GM12878 (cell line): ENCODE measurements at regions not wholly inside any gene's neighbourhood (a gene's known extent, or its start where the extent isn't known, plus 50 kb on each side); places are given as distances from the start of the nearest gene placed in this dataset.

Experiments used
- ASH2L ChIP-seq: fragments of 300-600, 200-600 bp; sonication (generic); IDR thresholded peaks from 2 replicates; pipeline ENCODE4 v1.6.1; 2017; ENCODE audit warnings: low read depth, mild to moderate bottlenecking, borderline replicate concordance
- BRCA1 ChIP-seq: IDR thresholded peaks from 2 replicates; pipeline ENCODE4 v1.6.1; 2011; ENCODE audit warnings: low read depth, low read length, improper control_type of control experiment
- CTCF ChIP-seq, 3 experiments: IDR thresholded peaks in 2 of 3; conservative IDR thresholded peaks in 1 of 3; 2 replicates each; pipeline ENCODE4 v1.5.1; 2011; ENCODE audit warnings: low read depth in 3 of 3, low read length in 3 of 3, mild to moderate bottlenecking in 3 of 3, control low read depth in 2 of 3, moderate library complexity in 2 of 3, inconsistent platforms in 1 of 3, mixed read lengths in 1 of 3; ENCODE audit not compliant: control insufficient read depth in 2 of 3, insufficient read depth in 1 of 3; ENCODE audit errors: extremely low read depth in 1 of 3
- EED ChIP-seq: sonication (generic); IDR thresholded peaks from 2 replicates; pipeline ENCODE4 v1.6.1; 2016; ENCODE audit warnings: antibody characterized with exemption, low read depth
- EZH2 ChIP-seq: IDR thresholded peaks from 2 replicates; pipeline ENCODE4 v1.6.1; 2012; ENCODE audit warnings: low read depth, mild to moderate bottlenecking, control low read depth, inconsistent platforms, low read length, borderline replicate concordance; ENCODE audit not compliant: control insufficient read depth
- IRF4 ChIP-seq: IDR thresholded peaks from 2 replicates; pipeline ENCODE4 v1.6.1; 2011; ENCODE audit warnings: low read depth, low read length
- NFIC ChIP-seq: IDR thresholded peaks from 2 replicates; pipeline ENCODE4 v1.6.1; 2012; ENCODE audit warnings: low read depth, mild to moderate bottlenecking, inconsistent platforms, low read length, moderate library complexity
- POLR2A ChIP-seq: IDR thresholded peaks from 2 replicates; pipeline ENCODE4 v1.6.1; 2011; ENCODE audit warnings: low read depth, mild to moderate bottlenecking, low read length
- RBBP5 ChIP-seq: fragments of 200-600 bp; sonication (generic); conservative IDR thresholded peaks from 2 replicates; pipeline ENCODE4 v1.6.1; 2016
- SMC3 ChIP-seq: IDR thresholded peaks from 2 replicates; pipeline ENCODE4 v1.6.1; 2011; ENCODE audit warnings: low read length, improper control_type of control experiment, borderline replicate concordance
- TCF12 ChIP-seq: IDR thresholded peaks from 2 replicates; pipeline ENCODE4 v1.6.1; 2011; ENCODE audit warnings: low read depth, mild to moderate bottlenecking, low read length
- TF ChIP-seq, protein P1 (sequence below): IDR thresholded peaks from 2 replicates; pipeline ENCODE4 v1.6.1; 2011; ENCODE audit warnings: borderline replicate concordance, low read depth, mild to moderate bottlenecking, moderate library complexity, mixed read lengths, low read length; ENCODE audit not compliant: insufficient read depth; ENCODE audit errors: extremely low read length
- TF ChIP-seq, protein P2 (sequence below): IDR thresholded peaks from 2 replicates; pipeline ENCODE4 v1.6.1; 2011; ENCODE audit warnings: borderline replicate concordance, low read depth, mild to moderate bottlenecking, moderate library complexity, low read length; ENCODE audit not compliant: insufficient read depth, poor library complexity, severe bottlenecking
- TF ChIP-seq, protein P3 (sequence below): IDR thresholded peaks from 2 replicates; pipeline ENCODE4 v1.6.1; 2011; ENCODE audit warnings: low read depth, low read length, improper control_type of control experiment, borderline replicate concordance

- TF ChIP-seq NFIC (no peak), POLR2A (no peak), IRF4 (no peak), CTCF (IDR thresholded peaks at IDR 0.05 in 2 of 3, conservative IDR thresholded peaks at IDR 0.05 in 1 of 3; ENCODE audit: control insufficient read depth in 2 of 3, extremely low read depth in 1 of 3, insufficient read depth in 1 of 3, low read depth in 3 of 3, low read length in 3 of 3) (no peak), SMC3 (no peak), EED (no peak), EZH2 (no peak), BRCA1 (no peak), ASH2L (no peak), TCF12 (no peak), RBBP5 (no peak)
- TF ChIP-seq, protein P1, sequence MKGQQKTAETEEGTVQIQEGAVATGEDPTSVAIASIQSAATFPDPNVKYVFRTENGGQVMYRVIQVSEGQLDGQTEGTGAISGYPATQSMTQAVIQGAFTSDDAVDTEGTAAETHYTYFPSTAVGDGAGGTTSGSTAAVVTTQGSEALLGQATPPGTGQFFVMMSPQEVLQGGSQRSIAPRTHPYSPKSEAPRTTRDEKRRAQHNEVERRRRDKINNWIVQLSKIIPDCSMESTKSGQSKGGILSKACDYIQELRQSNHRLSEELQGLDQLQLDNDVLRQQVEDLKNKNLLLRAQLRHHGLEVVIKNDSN: no peak
- TF ChIP-seq, protein P2, sequence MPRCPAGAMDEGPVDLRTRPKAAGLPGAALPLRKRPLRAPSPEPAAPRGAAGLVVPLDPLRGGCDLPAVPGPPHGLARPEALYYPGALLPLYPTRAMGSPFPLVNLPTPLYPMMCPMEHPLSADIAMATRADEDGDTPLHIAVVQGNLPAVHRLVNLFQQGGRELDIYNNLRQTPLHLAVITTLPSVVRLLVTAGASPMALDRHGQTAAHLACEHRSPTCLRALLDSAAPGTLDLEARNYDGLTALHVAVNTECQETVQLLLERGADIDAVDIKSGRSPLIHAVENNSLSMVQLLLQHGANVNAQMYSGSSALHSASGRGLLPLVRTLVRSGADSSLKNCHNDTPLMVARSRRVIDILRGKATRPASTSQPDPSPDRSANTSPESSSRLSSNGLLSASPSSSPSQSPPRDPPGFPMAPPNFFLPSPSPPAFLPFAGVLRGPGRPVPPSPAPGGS: no peak
- TF ChIP-seq, protein P3, sequence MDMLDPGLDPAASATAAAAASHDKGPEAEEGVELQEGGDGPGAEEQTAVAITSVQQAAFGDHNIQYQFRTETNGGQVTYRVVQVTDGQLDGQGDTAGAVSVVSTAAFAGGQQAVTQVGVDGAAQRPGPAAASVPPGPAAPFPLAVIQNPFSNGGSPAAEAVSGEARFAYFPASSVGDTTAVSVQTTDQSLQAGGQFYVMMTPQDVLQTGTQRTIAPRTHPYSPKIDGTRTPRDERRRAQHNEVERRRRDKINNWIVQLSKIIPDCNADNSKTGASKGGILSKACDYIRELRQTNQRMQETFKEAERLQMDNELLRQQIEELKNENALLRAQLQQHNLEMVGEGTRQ: no peak
Observed at GRCh38 chr18:61989138-61989537, 96.3 kb upstream of the RNF152 start.
